HG02678 (cell line): ENCODE measurements at regions not wholly inside any gene's neighbourhood (a gene's known extent, or its start where the extent isn't known, plus 50 kb on each side); places are given as distances from the start of the nearest gene placed in this dataset.

Experiments
- ATAC-seq: cut with Tn5 transposase; IDR thresholded peaks from one replicate; pipeline ENCODE4 v1.9.1; 2021; ENCODE audit warnings: mild to moderate bottlenecking, moderate library complexity; ENCODE audit not compliant: unreplicated experiment

GRCh38 chr6:23277521-23278179 lies 708.3 kb downstream of the HDGFL1 start:
- ATAC-seq: no peak

DNA sequence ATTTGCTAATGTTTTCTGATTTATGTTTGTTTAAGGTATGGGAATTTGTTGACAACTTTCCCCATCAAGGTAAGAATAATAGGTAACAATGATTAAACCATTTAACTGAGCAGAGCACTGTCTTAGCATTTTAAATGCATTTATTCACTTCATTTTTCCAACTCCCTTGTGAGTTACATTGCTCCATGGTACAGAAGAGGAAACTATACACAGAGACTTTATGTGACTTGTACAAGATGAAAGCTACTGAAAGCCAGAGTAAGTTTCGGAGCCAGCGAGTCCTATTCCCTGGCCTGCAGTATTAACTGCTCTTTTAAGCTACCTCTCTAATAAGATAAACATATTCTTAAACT lies 708.8 kb downstream of the HDGFL1 start:
- no peak for ATAC-seq

GRCh38 chr6:23280437-23280836 lies 711.1 kb downstream of the HDGFL1 start:
- ATAC-seq: no peak

DNA sequence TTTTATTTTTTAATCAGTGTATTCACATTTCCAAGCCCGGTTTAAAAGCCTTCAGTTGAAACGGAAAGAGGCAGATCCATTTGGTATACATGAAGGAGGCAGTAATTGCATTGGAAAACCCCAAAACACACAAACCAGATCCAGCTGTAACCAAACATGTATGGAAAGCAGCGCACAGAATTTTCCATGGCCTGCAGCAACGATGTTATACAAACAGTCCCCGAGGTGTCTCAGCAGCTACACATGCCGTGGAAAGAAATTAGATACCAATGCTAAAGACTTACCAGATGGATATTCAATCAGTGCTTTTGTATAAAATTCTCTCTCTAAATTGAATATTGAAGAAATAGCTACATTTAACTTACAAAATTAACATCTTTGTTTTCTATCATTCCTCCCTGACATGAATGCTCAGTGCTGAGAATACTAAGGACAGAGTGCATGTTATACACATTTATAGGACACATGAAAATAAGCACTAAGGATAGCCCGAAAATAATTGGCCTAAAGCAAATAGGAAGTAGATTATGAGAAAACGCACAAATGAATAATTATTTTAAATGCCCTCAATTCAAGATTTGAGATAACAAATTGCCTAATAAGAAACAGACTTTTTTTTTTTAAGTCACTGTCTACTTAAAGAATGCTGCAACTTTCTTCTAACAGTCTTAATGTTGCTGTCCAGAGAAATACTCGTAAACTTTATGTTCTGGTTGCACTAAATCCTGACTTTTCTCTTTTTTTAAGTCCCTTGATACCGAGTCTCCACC lies 713.1 kb downstream of the HDGFL1 start:
- ATAC-seq: no peak

GRCh38 chr6:23293653-23294052 lies 724.3 kb downstream of the HDGFL1 start:
- ATAC-seq: no peak

DNA sequence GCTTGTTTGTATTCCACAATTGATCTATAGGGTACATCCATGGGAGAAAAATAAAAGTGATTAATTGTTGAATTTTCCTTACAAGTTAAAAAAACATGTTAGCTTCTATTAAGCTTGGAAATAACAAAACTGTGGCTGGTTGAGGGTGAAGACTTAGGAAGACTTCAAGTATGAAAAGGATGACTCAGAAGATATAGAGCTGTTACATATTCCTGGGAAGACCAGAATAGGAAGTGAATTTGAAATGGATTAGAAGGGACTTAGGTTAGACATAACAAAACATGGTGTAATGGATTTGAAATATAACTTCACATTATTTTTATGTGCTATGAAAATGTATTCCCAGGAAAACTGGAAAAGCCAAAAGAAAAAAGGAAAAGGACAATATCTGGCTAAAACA lies 732.2 kb downstream of the HDGFL1 start:
- ATAC-seq: no peak

DNA sequence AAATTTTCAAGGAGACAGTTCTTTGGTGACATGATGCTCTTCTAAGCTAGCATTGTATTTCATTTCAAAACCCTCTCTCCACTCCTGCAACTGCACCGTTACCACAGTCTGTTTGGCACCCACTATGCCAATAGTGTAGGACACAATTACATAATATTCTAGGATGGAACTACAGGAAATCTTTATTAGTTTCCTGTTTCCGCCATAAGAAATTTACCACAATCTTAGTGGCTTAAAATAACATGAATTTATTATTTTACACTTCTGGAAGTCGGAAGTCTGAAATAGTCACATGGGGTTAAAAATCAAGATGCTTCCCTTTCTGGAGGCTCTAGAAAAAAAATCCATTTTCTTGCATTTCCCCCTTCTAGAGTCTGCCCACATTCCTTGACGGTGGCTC lies 733.1 kb downstream of the HDGFL1 start:
- ATAC-seq: no peak

DNA sequence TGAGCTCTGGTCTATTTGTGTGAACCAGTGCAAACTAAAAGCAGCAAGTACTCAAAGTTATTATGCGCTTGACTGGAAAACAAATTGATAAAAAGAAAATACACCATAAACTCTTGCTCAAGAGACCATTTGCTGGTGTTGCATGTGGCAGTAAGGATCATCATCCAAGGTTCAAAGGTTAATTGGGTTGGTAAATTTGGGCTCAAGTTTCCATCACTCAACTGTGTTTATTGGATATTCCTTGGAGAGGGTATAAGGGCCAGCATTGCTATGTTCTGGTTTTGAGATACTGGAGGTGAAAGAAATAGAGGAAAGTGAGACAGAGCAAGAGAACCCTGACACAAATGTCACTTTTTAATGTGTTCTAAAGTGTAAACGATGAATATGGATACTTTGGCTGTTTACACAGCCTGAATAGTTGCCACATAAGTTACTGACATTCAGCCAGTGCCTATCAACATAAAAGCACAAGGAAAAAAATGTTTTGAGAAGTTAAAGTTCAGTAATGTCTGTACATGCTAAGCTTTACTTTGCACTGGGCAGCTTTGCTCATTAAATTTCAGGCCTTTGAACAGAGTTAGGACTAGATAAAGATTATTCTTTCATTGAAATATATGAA lies 736.1 kb downstream of the HDGFL1 start:
- no peak for ATAC-seq

DNA sequence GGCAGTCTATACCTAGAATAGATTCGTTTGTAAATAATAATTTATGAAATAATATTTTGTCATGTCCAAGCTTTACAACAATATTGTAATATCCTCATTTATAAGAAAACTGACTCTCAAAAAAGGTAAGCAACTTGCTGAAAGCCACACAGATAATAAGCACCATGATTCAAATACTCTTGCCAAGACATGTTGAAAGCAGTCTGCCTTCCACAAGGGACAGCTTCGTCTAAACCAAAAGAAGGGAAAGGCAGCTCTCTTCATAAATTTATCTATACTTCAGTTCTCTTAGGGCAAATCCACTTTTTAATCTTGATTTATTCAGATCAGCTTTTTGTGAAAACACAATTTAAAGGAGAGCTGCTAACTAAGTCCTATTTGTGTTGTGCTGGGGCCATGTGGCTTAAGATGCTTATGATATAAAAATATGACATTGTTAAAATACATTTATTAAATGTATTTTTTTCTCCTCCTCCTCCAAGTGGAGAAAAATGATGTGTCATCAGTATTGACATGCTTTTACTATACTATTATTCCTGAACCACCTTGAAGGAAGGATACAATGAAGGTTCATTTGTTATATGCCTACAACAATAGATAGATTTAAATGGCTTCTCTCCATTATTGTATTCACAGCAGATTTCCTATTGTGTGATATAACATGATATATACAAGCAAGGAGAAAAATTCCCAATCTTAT lies 737.0 kb downstream of the HDGFL1 start:
- ATAC-seq: no peak

GRCh38 chr6:23307516-23307915 lies 738.1 kb downstream of the HDGFL1 start:
- no peak for ATAC-seq

- no peak for ATAC-seq
These were observed 738.8 kb downstream of the HDGFL1 start for GRCh38 chr6:23308166-23308565.

DNA sequence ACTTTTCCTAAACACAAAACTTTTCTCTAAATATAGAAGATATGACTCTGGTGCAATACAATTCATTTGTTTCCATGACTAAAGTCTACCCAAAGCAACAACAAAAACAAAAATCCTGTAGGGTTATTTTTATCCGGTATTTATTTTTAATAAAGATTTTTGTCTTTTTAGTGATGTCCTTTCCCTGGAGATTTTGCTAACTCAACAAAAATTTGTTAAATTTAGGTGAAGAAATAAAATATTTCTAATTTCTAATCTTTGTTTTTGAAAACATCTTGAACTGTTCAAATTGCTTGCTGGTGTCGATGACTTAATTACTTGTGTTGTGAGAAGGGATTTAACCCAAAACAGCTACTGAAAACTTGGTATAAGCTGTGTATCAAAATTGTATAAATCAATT lies 741.8 kb downstream of the HDGFL1 start:
- ATAC-seq: no peak

DNA sequence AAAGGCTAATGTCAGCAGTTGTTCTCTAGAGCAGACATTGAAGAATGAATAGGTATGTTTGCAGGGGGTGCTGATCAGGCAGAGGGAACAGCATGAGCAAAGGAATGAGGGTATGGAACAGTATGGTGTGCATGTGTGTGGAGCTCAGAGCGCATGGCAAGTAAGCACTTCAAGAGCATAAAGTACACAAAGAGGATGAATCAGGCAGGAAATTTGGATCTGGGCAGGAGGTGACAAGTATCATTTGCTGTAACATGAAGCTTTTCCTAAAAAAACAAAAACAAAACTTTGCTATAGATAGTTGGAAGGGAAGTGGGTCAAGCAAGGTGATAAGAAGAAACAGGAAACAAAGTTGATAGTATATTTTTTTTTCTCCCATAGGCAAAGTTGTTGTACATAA lies 746.8 kb downstream of the HDGFL1 start:
- ATAC-seq: no peak

- no peak for ATAC-seq
These were observed 747.6 kb downstream of the HDGFL1 start for GRCh38 chr6:23316931-23317330.

DNA sequence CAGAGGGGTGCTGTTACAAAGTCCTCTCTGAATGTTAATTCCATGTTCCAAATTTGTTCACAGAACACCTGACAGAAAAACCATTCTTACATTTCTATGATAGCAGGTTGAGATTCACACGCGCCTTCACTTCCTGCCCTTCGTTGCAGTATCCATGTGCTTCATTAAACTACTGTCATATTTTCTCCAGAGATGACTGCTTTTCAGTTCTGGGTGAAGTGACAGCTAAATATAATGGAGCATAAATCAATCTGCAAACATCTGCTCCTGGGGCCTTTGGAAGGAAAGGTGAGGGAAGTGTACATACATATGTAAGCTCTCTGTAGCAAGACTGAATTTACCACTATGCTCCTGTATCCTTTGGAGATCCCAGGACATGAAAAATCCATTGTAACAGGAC lies 750.2 kb downstream of the HDGFL1 start:
- ATAC-seq: no peak

GRCh38 chr6:23320471-23321015 lies 751.2 kb downstream of the HDGFL1 start:
- no peak for ATAC-seq

- no peak for ATAC-seq
These were observed 754.5 kb downstream of the HDGFL1 start for GRCh38 chr6:23323897-23324296.

DNA sequence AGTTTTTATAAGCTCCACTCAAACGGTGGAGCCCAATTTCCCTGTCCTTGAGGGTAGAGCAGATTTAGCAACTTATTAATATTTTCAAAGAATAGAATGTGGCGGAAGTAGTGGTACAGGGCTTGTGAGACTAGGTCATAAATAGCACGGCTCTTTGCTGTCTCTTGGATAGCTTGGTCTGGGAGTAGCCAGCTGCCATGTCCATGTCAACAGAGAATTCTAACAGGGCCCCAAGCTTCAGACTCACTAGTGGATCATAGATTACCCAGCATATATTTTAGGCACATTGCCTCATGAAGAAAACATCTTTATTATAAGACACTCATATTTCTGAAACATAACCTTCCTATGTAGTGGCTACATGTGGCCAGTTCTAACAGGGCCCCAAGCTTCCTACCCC lies 755.7 kb downstream of the HDGFL1 start:
- ATAC-seq: no peak

DNA sequence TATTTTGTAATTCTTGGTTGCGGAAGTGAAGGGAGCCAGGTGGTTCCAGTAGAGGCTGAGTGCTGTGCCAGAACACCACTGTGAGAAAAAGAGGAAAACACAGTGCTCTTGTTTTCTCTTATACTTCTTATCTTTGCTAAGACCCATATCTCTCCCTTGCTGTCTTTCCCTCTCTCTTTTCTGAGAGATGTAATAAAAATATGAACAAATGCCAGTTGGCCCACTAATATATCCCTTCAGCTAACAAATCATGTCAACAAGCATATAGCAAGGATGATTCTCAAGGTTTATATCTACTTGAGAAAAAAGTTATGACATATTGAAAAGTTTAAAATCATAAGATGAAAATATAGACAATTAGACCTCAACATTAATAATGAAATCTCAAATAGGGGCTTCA lies 758.3 kb downstream of the HDGFL1 start:
- ATAC-seq: no peak

DNA sequence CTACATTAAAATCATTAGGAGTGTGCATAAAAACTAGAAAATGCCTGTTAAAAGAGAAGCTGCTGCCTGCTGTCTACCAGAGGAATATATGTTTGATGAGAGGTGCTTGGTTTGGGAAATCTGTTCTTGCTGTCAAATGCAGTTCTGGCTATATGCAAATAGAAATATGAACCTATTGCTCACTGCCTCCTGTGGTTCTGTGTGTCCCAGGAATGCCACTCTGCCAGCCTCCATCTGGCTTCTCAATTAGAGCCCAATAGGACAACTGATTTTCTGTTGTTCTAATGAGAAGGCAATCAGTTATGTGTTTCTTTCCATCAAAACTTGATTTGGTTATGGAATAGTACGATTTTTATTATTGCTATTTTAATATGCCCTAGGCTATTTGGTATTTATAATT lies 759.7 kb downstream of the HDGFL1 start:
- no peak for ATAC-seq

GRCh38 chr6:23330632-23331031 lies 761.3 kb downstream of the HDGFL1 start:
- ATAC-seq: no peak
